Suprapubic skin (tissue), 2 donors: ENCODE measurements at regions not wholly inside any gene's neighbourhood (a gene's known extent, or its start where the extent isn't known, plus 50 kb on each side); places are given as distances from the start of the nearest gene placed in this dataset.

Experiments used
- EP300 ChIP-seq: sonication (generic); formaldehyde crosslinking; IDR thresholded peaks from one replicate; pipeline ENCODE4 v1.6.1; 2017; ENCODE audit warnings: antibody characterized with exemption
- POLR2A ChIP-seq, 2 donors: fragments of 450-650 bp; IDR thresholded peaks; one replicate each; pipeline ENCODE4 v1.6.1; 2017; ENCODE audit warnings: antibody characterized with exemption in 2 of 2, mild to moderate bottlenecking in 2 of 2, moderate library complexity in 2 of 2

DNA sequence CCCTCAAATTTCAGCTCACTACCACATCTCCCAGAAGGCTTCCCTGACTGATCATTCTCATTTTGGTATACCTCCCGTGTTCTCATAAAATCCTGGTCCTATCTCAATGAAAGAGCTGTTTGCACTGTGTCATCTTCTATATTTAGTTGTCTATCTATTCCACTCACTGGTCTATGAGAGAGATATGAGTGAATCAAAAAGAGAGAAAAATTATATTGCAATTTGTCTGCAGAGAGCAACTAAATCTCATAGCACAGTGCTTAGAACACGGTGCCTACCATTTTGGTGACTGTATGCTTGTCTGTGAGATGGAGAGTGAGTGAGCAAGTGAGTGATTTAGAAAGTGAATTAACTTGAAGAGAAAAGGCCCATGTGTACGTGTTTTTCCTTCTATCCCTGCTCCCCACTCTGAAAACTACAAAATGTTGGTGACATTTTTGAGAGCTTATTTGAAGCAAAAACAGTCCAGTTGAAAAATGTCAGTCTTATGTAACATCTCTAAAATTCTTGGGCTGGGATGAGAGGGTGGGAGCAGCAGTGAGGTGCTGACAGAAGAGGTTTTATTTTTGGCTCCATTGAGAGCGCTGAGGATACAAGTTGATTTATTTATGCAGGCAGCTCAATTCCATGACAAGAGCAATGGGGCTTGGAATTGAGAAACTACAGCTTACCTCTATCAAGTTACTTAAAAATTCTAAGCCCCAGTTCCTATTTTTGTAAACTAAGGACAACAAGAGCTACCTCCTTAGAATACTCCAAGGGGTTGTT is 373.5 kb upstream of the CHST9 start:
- TF ChIP-seq POLR2A (IDR thresholded peaks at IDR 0.05) (no peak), EP300 (no peak)
